ENCODE measurements at regions not wholly inside any gene's neighbourhood (a gene's known extent, or its start where the extent isn't known, plus 50 kb on each side); places are given as distances from the start of the nearest gene placed in this dataset.

DNA sequence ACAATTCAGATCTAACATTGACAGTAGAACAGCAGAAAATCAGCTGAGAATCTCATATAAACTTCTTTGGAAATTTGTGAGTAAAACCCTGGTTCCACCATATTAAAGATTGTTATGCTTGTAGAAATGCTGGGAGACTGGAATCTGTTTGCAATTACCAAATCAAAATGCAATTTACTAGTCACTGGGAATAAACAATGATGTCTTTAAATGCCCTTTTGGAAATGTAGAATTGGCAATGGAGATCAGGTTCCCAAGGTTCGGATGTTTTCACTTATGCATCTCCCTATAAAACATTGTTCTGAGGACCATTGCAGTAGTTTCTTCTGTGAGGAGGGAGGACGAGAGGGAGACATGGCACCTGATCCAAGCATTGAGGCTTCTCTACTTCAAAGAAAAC is 384.4 kb downstream of the TMEM167A start:
- ATAC-seq (no peak), FAIRE-seq (no peak), DNase-seq (ENCODE audit: low spot score) (no peak)
- H3K79me2 ChIP-seq (ENCODE audit: insufficient read depth, low read length): no peaks in the 10 kb centered on the region
- H3K4me2 ChIP-seq (ENCODE audit: low read depth, low read length): no peak overlapping the region
- intact Hi-C loops (cut with micrococcal nuclease; ENCODE audit: unreplicated experiment): no loop called here
- TF ChIP-seq ELF3 (CRISPR knock-in tag; IDR thresholded peaks at IDR 0.05) (no peak), ZNF652 (CRISPR knock-in tag; IDR thresholded peaks at IDR 0.05; ENCODE audit: borderline replicate concordance, low read depth) (no peak), NFRKB (IDR thresholded peaks at IDR 0.05) (no peak), NRL (CRISPR knock-in tag; IDR thresholded peaks at IDR 0.05; ENCODE audit: borderline replicate concordance) (no peak), ZNF75D (CRISPR knock-in tag; IDR thresholded peaks at IDR 0.05; ENCODE audit: borderline replicate concordance) (no peak), ZNF3 (CRISPR knock-in tag; IDR thresholded peaks at IDR 0.05) (no peak)
- TF ChIP-seq, protein P1, sequence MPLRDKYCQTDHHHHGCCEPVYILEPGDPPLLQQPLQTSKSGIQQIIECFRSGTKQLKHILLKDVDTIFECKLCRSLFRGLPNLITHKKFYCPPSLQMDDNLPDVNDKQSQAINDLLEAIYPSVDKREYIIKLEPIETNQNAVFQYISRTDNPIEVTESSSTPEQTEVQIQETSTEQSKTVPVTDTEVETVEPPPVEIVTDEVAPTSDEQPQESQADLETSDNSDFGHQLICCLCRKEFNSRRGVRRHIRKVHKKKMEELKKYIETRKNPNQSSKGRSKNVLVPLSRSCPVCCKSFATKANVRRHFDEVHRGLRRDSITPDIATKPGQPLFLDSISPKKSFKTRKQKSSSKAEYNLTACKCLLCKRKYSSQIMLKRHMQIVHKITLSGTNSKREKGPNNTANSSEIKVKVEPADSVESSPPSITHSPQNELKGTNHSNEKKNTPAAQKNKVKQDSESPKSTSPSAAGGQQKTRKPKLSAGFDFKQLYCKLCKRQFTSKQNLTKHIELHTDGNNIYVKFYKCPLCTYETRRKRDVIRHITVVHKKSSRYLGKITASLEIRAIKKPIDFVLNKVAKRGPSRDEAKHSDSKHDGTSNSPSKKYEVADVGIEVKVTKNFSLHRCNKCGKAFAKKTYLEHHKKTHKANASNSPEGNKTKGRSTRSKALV (CRISPR knock-in tag; IDR thresholded peaks at IDR 0.05): no peak
- CTCF ChIA-PET (ENCODE audit: low intra/inter-chr PET ratio, low total read pairs): no interaction called here
- no peaks in the 10 kb centered on the region; a peak in 1 of 5 replicates for H3K27me3 ChIP-seq (ENCODE audit: control insufficient read depth in 1 of 2, insufficient read depth in 2 of 2, low read length in 2 of 2)
- POLR2A ChIA-PET: no interaction called here
- H3K4me1 ChIP-seq (ENCODE audit: insufficient read depth, low read length): no peaks in the 10 kb centered on the region; the same call in 1 of the 2 replicates
- no peak overlapping the region for H2AFZ ChIP-seq (ENCODE audit: low read length)
- no peaks in the 10 kb centered on the region for H4K20me1 ChIP-seq (ENCODE audit: insufficient read depth, low read length)
- H3K9ac ChIP-seq (ENCODE audit: insufficient read depth, low read depth, low read length): no peak overlapping the region
- H3K9me3 ChIP-seq (ENCODE audit: low read length): no peaks in the 10 kb centered on the region
- whole genome bisulfite sequencing (ENCODE audit: low lambda C conversion rate): 0% methylated on average over 2 of the region's 2 CpGs
- no peak overlapping the region for H3K27ac ChIP-seq (ENCODE audit: extremely low read length, insufficient read depth, low read length)
- H3K4me3 ChIP-seq (replicated peaks in 1 of 3; ENCODE audit: insufficient read depth in 1 of 3, low read depth in 2 of 3, low read length in 3 of 3): no peak overlapping the region
- in situ Hi-C loops (cut with HindIII; ENCODE audit: extremely low pct_ligation_motif_present, low pct_unique_long_range_greater_than_20kb): no loop called here
- H3K36me3 ChIP-seq (replicated peaks in 1 of 2; ENCODE audit: control insufficient read depth in 1 of 2, insufficient read depth in 2 of 2, low read length in 2 of 2): no peaks in the 10 kb centered on the region
- BruUV-seq (replicated peaks): no TSS peak

DNA sequence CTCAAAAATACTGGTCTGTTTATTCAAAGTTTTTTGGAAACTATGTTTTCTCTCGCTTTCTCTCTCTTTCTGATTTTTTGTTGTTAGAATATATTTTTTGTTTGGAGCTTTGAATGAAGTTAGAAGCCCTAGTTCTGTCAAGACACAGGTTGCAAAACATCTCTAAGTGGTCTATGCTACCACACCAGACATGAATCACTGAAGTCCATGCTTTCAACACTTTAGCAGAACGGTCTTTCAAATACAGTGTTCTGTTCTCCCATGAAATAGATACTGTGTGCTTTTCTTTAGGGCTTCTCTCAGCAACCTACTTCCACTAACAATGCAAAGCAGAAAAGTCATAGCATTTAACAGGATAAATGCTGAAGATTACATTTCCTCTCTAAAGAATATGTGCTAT is 392.5 kb downstream of the TMEM167A start:
- intact Hi-C loops (cut with micrococcal nuclease; ENCODE audit: unreplicated experiment) (no loop called here), in situ Hi-C loops (cut with HindIII; ENCODE audit: extremely low pct_ligation_motif_present, low pct_unique_long_range_greater_than_20kb) (no loop called here)
- FAIRE-seq (no peak), DNase-seq (ENCODE audit: low spot score) (no peak), ATAC-seq (no peak)
- H3K4me2 ChIP-seq (ENCODE audit: low read depth, low read length): no peak overlapping the region
- no peak overlapping the region for H3K27ac ChIP-seq (ENCODE audit: extremely low read length, insufficient read depth, low read length)
- H3K36me3 ChIP-seq (replicated peaks in 1 of 2; ENCODE audit: control insufficient read depth in 1 of 2, insufficient read depth in 2 of 2, low read length in 2 of 2): no peaks in the 10 kb centered on the region
- no peaks in the 10 kb centered on the region for H3K4me1 ChIP-seq (ENCODE audit: insufficient read depth, low read length)
- no peaks in the 10 kb centered on the region for H3K9me3 ChIP-seq (ENCODE audit: low read length)
- no peaks in the 10 kb centered on the region for H3K79me2 ChIP-seq (ENCODE audit: insufficient read depth, low read length)
- no peaks in the 10 kb centered on the region for H3K27me3 ChIP-seq (ENCODE audit: control insufficient read depth in 1 of 2, insufficient read depth in 2 of 2, low read length in 2 of 2)
- no peak overlapping the region for H3K9ac ChIP-seq (ENCODE audit: insufficient read depth, low read depth, low read length)
- BruUV-seq (replicated peaks): no TSS peak
- no peaks in the 10 kb centered on the region; the same call in 1 of the 2 replicates for H4K20me1 ChIP-seq (ENCODE audit: insufficient read depth, low read length)
- ChIA-PET CTCF (ENCODE audit: low intra/inter-chr PET ratio, low total read pairs) (no interaction called here), POLR2A (no interaction called here)
- H3K4me3 ChIP-seq (replicated peaks in 1 of 3; ENCODE audit: insufficient read depth in 1 of 3, low read depth in 2 of 3, low read length in 3 of 3): no peak overlapping the region
- H2AFZ ChIP-seq (ENCODE audit: low read length): no peak overlapping the region
- TF ChIP-seq ZNF558 (CRISPR knock-in tag; IDR thresholded peaks at IDR 0.05; ENCODE audit: borderline replicate concordance) (no peak), ZBTB7B (CRISPR knock-in tag; IDR thresholded peaks at IDR 0.05) (no peak)
- TF ChIP-seq, protein P2, sequence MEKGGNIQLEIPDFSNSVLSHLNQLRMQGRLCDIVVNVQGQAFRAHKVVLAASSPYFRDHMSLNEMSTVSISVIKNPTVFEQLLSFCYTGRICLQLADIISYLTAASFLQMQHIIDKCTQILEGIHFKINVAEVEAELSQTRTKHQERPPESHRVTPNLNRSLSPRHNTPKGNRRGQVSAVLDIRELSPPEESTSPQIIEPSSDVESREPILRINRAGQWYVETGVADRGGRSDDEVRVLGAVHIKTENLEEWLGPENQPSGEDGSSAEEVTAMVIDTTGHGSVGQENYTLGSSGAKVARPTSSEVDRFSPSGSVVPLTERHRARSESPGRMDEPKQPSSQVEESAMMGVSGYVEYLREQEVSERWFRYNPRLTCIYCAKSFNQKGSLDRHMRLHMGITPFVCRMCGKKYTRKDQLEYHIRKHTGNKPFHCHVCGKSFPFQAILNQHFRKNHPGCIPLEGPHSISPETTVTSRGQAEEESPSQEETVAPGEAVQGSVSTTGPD (CRISPR knock-in tag; IDR thresholded peaks at IDR 0.05): no peak
- WGBS (ENCODE audit: low lambda C conversion rate): 6% methylated on average over 2 of the region's 2 CpGs

Measured in HepG2 (cell line).